GM18868 (cell line): ENCODE measurements at regions not wholly inside any gene's neighbourhood (a gene's known extent, or its start where the extent isn't known, plus 50 kb on each side); places are given as distances from the start of the nearest gene placed in this dataset.
"Not testable (repeated sequence)": the region's sequence is repeated elsewhere in the genome, so short reads cannot be mapped to it uniquely, and the experiment has no call there.

Experiments
- ATAC-seq: cut with Tn5 transposase; IDR thresholded peaks from one replicate; pipeline ENCODE4 v1.9.1; 2021; ENCODE audit warnings: mild to moderate bottlenecking, moderate library complexity; ENCODE audit not compliant: unreplicated experiment

GRCh38 chr13:86051134-86052103 is 252.2 kb upstream of the SLITRK6 start:
- no peak for ATAC-seq

GRCh38 chr13:86038490-86038889 is 239.3 kb upstream of the SLITRK6 start:
- ATAC-seq, result no peak

GRCh38 chr13:86020351-86021002 is 221.3 kb upstream of the SLITRK6 start:
- no peak for ATAC-seq

- ATAC-seq, result no peak
Measured at GRCh38 chr13:86006317-86006716, 207.1 kb upstream of the SLITRK6 start.

GRCh38 chr13:86003029-86003428 is 203.8 kb upstream of the SLITRK6 start:
- no peak for ATAC-seq

- no peak for ATAC-seq
Measured at GRCh38 chr13:86000546-86000945, 201.3 kb upstream of the SLITRK6 start.

- no peak for ATAC-seq
Measured at GRCh38 chr13:85997587-85997986, 198.4 kb upstream of the SLITRK6 start.

GRCh38 chr13:85995788-85996418 is 196.7 kb upstream of the SLITRK6 start:
- peak; percentile 48 for ATAC-seq

- peak; percentile 46 for ATAC-seq
Measured at GRCh38 chr13:85993567-85993966, 194.3 kb upstream of the SLITRK6 start.

- ATAC-seq, result peak; percentile 60
Measured at GRCh38 chr13:85990397-85990796, 191.2 kb upstream of the SLITRK6 start.

GRCh38 chr13:85985797-85986196 is 186.6 kb upstream of the SLITRK6 start:
- ATAC-seq, result no peak

- ATAC-seq, result no peak
Measured at GRCh38 chr13:85982102-85982501, 182.9 kb upstream of the SLITRK6 start.

GRCh38 chr13:85980447-85980846 is 181.2 kb upstream of the SLITRK6 start:
- ATAC-seq, result not testable (repeated sequence)

- no peak for ATAC-seq
Measured at GRCh38 chr13:85976242-85976641, 177.0 kb upstream of the SLITRK6 start.

GRCh38 chr13:85974608-85975366 is 175.6 kb upstream of the SLITRK6 start:
- no peak for ATAC-seq

GRCh38 chr13:85970727-85971126 is 171.5 kb upstream of the SLITRK6 start:
- no peak for ATAC-seq

GRCh38 chr13:85969331-85969730 is 170.1 kb upstream of the SLITRK6 start:
- ATAC-seq, result no peak

GRCh38 chr13:85935868-85936467 is 136.7 kb upstream of the SLITRK6 start:
- no peak for ATAC-seq

GRCh38 chr13:85930108-85930507 is 130.9 kb upstream of the SLITRK6 start:
- no peak for ATAC-seq

GRCh38 chr13:85910962-85911361 is 111.7 kb upstream of the SLITRK6 start:
- ATAC-seq, result no peak
